ENCODE measurements at regions not wholly inside any gene's neighbourhood (a gene's known extent, or its start where the extent isn't known, plus 50 kb on each side); places are given as distances from the start of the nearest gene placed in this dataset.

- H3K4me3 ChIP-seq: no peak overlapping the region
- no peak for DNase-seq (ENCODE audit: low spot score in 2 of 2)
- H3K36me3 ChIP-seq: no peaks in the 10 kb centered on the region
- no peaks in the 10 kb centered on the region for H3K4me1 ChIP-seq
- H3K9me3 ChIP-seq: no peaks in the 10 kb centered on the region
- no peak for TF ChIP-seq CTCF (IDR thresholded peaks at IDR 0.05)
- intact Hi-C loops (cut with DNase I): no loop called here
- H3K27me3 ChIP-seq: no peaks in the 10 kb centered on the region
- no peak overlapping the region for H3K27ac ChIP-seq
Observed at GRCh38 chr14:36059531-36059930, 117.0 kb downstream of the PTCSC3 start.

- no peaks in the 10 kb centered on the region for H3K9me3 ChIP-seq
- H3K27ac ChIP-seq: no peak overlapping the region
- no peaks in the 10 kb centered on the region for H3K36me3 ChIP-seq
- TF ChIP-seq CTCF (IDR thresholded peaks at IDR 0.05): no peak
- intact Hi-C loops (cut with DNase I): no loop called here
- H3K27me3 ChIP-seq: no peaks in the 10 kb centered on the region
- H3K4me1 ChIP-seq: no peaks in the 10 kb centered on the region
- no peak overlapping the region for H3K4me3 ChIP-seq
- no peak for DNase-seq (ENCODE audit: low spot score in 2 of 2)
Observed at GRCh38 chr14:36057452-36058116, 118.9 kb downstream of the PTCSC3 start.

GRCh38 chr14:36056845-36057244 lies 119.7 kb downstream of the PTCSC3 start:
- intact Hi-C loops (cut with DNase I): no loop called here
- no peaks in the 10 kb centered on the region for H3K36me3 ChIP-seq
- no peaks in the 10 kb centered on the region for H3K27me3 ChIP-seq
- no peak for DNase-seq (ENCODE audit: low spot score in 2 of 2)
- no peak overlapping the region for H3K27ac ChIP-seq
- no peaks in the 10 kb centered on the region for H3K9me3 ChIP-seq
- H3K4me1 ChIP-seq: no peaks in the 10 kb centered on the region
- no peak for TF ChIP-seq CTCF (IDR thresholded peaks at IDR 0.05)
- no peak overlapping the region for H3K4me3 ChIP-seq

GRCh38 chr14:36055681-36056225 lies 120.8 kb downstream of the PTCSC3 start:
- no peak overlapping the region for H3K4me3 ChIP-seq
- no peaks in the 10 kb centered on the region for H3K36me3 ChIP-seq
- H3K4me1 ChIP-seq: no peaks in the 10 kb centered on the region
- no peak for DNase-seq (ENCODE audit: low spot score in 2 of 2)
- H3K27me3 ChIP-seq: no peaks in the 10 kb centered on the region
- intact Hi-C loops (cut with DNase I): no loop called here
- no peak for TF ChIP-seq CTCF (IDR thresholded peaks at IDR 0.05)
- no peak overlapping the region for H3K27ac ChIP-seq
- H3K9me3 ChIP-seq: no peaks in the 10 kb centered on the region

DNA sequence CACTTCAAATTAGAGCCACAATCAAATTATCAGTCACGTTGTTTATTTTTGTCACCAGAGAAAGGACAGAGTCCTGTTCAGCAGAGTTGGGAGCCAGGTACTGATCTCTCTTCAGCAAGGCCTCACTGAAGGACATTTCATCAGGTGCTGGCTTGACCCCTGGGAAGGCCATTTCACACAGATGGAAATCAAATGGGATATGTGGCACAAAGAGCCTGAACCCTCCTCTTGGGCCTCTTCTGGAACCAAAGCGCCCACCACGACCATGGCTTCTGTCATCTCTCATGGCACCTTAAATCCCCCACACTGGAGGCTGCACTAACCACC lies 121.5 kb downstream of the PTCSC3 start:
- intact Hi-C loops (cut with DNase I): no loop called here
- TF ChIP-seq CTCF (IDR thresholded peaks at IDR 0.05): no peak

More for the DNA sequence above, 121.5 kb downstream of the PTCSC3 start:
- Histone ChIP-seq H3K36me3 (no peaks in the 10 kb centered on the region), H3K4me1 (no peaks in the 10 kb centered on the region), H3K9me3 (no peaks in the 10 kb centered on the region), H3K27ac (no peak overlapping the region), H3K4me3 (no peak overlapping the region), H3K27me3 (no peaks in the 10 kb centered on the region)
- DNase-seq (ENCODE audit: low spot score in 2 of 2): no peak

Data from ascending aorta (tissue), 2 donors.